Kidney (tissue), 13 donors: ENCODE measurements at regions not wholly inside any gene's neighbourhood (a gene's known extent, or its start where the extent isn't known, plus 50 kb on each side); places are given as distances from the start of the nearest gene placed in this dataset.

Experiments
- DNase-seq, 5 donors: peaks; one replicate each; pipeline ENCODE4 v3.0.0-alpha.2; 2013 to 2020
- FAIRE-seq: peaks from 2 replicates; lab custom pipeline; 2012; peaks lifted over from hg19 to GRCh38; lab: Jason Lieb, UNC
- H3K27ac ChIP-seq, 2 donors: one replicate each; pipeline ENCODE4 v1.7.0; 2013; ENCODE audit warnings: low read depth in 2 of 2, low read length in 2 of 2, inconsistent platforms in 1 of 2
- H3K27me3 ChIP-seq: one replicate; pipeline ENCODE4 v1.7.1; 2013; ENCODE audit warnings: low read length, inconsistent platforms; ENCODE audit not compliant: control insufficient read depth, insufficient read depth
- H3K36me3 ChIP-seq, 3 donors: one replicate each; pipeline versions ENCODE4 v1.7.0 to v1.7.1; 2013; ENCODE audit warnings: low read length in 3 of 3, control low read depth in 1 of 3, inconsistent platforms in 1 of 3; ENCODE audit not compliant: insufficient read depth in 3 of 3, control insufficient read depth in 2 of 3
- H3K4me1 ChIP-seq, 3 donors: one replicate each; pipeline versions ENCODE4 v1.7.0 to v1.7.1; 2013; ENCODE audit warnings: low read length in 3 of 3, inconsistent platforms in 1 of 3, low read depth in 1 of 3; ENCODE audit not compliant: control insufficient read depth in 2 of 3, insufficient read depth in 2 of 3
- H3K4me3 ChIP-seq, 3 donors: one replicate each; pipeline versions ENCODE4 v1.7.0 to v1.8.1; 2013; ENCODE audit warnings: low read length in 3 of 3, control low read depth in 1 of 3, inconsistent platforms in 1 of 3
- H3K9ac ChIP-seq, 3 donors: one replicate each; pipeline versions ENCODE4 v1.7.0 to v1.7.1; 2013; ENCODE audit warnings: low read length in 3 of 3, control low read depth in 1 of 3, inconsistent platforms in 1 of 3
- H3K9me3 ChIP-seq, 3 donors: one replicate each; pipeline versions ENCODE4 v1.7.0 to v1.7.1; 2013; ENCODE audit warnings: low read length in 3 of 3, control low read depth in 1 of 3, inconsistent platforms in 1 of 3; ENCODE audit not compliant: control insufficient read depth in 2 of 3, insufficient read depth in 1 of 3
- CTCF ChIP-seq: IDR thresholded peaks from 3 replicates; pipeline ENCODE4 v1.5.1; 2012; ENCODE audit warnings: mild to moderate bottlenecking, moderate library complexity, borderline replicate concordance; ENCODE audit not compliant: insufficient read depth; ENCODE audit errors: extremely low read depth
- intact Hi-C: fragments of 100-400 bp; cut with DNase I; formaldehyde crosslinking; loops from one replicate; pipeline ENCODE4 v1.11.1; 2022
- donor health status: control.
- donor health status: control.
- donor health status: control.
- donor health status: control.
- donor health status: control.
- donor health status: DM: yes; HTN: yes; CAD: no.
- donor health status: Normal renal cell carcinoma (clear cell type).

GRCh38 chr13:103908911-103909310 lies 842.7 kb upstream of the SLC10A2 start:
- Histone ChIP-seq H3K9ac (no peak overlapping the region), H3K36me3 (no peaks in the 10 kb centered on the region), H3K4me3 (no peak overlapping the region), H3K27me3 (no peaks in the 10 kb centered on the region), H3K27ac (no peak overlapping the region), H3K9me3 (no peaks in the 10 kb centered on the region), H3K4me1 (no peaks in the 10 kb centered on the region)
- DNase-seq: no peak
- TF ChIP-seq CTCF: no peak
- no peak for FAIRE-seq
- intact Hi-C loops: no loop called here

- Histone ChIP-seq H3K27ac (no peak overlapping the region), H3K4me3 (no peak overlapping the region), H3K4me1 (no peaks in the 10 kb centered on the region), H3K27me3 (no peaks in the 10 kb centered on the region), H3K9me3 (no peaks in the 10 kb centered on the region), H3K36me3 (no peaks in the 10 kb centered on the region), H3K9ac (no peak overlapping the region)
- DNase-seq: no peak
- FAIRE-seq: no peak
- intact Hi-C loops: no loop called here
- no peak for TF ChIP-seq CTCF
These were observed 842.1 kb upstream of the SLC10A2 start for GRCh38 chr13:103908274-103908673.

- no peak for DNase-seq
These were observed 837.6 kb upstream of the SLC10A2 start for GRCh38 chr13:103903790-103904189.

More at GRCh38 chr13:103903790-103904189, 837.6 kb upstream of the SLC10A2 start:
- FAIRE-seq: no peak
- Histone ChIP-seq H3K9ac (no peak overlapping the region), H3K9me3 (no peaks in the 10 kb centered on the region), H3K27me3 (no peaks in the 10 kb centered on the region), H3K27ac (no peak overlapping the region), H3K36me3 (no peaks in the 10 kb centered on the region), H3K4me1 (no peaks in the 10 kb centered on the region), H3K4me3 (no peak overlapping the region)
- no peak for TF ChIP-seq CTCF
- intact Hi-C loops: no loop called here
